Astrocyte of the hippocampus (primary cell): ENCODE measurements at regions not wholly inside any gene's neighbourhood (a gene's known extent, or its start where the extent isn't known, plus 50 kb on each side); places are given as distances from the start of the nearest gene placed in this dataset.

ENCODE experiments used
- DNase-seq: peaks from one replicate; pipeline ENCODE4 v3.0.0; 2011; ENCODE audit warnings: low read depth, low spot score

- no peak for DNase-seq
These were observed 50.8 kb upstream of the HMX1 start for GRCh38 chr4:8922481-8922880.

GRCh38 chr4:8921465-8921864 lies 49.8 kb upstream of the HMX1 start:
- no peak for DNase-seq
